ENCODE measurements at regions not wholly inside any gene's neighbourhood (a gene's known extent, or its start where the extent isn't known, plus 50 kb on each side); places are given as distances from the start of the nearest gene placed in this dataset.
"Not testable (repeated sequence)": the region's sequence is repeated elsewhere in the genome, so short reads cannot be mapped to it uniquely, and the experiment has no call there.

GRCh38 chr4:169330811-169331210 lies 60.1 kb upstream of the SH3RF1 start:
- Histone ChIP-seq H3K27me3 (ENCODE audit: insufficient read depth, poor library complexity, severe bottlenecking) (no peaks in the 10 kb centered on the region), H3K27ac (ENCODE audit: poor library complexity, severe bottlenecking) (no peak overlapping the region), H3K4me3 (ENCODE audit: severe bottlenecking) (no peak overlapping the region), H3K9me3 (ENCODE audit: severe bottlenecking) (no peaks in the 10 kb centered on the region), H3K4me1 (ENCODE audit: insufficient read depth, poor library complexity, severe bottlenecking) (peaks cover 15% of the 10 kb centered on the region), H3K36me3 (ENCODE audit: low read depth) (no peaks in the 10 kb centered on the region)
- DNase-seq (ENCODE audit: low spot score): no peak
- no peak for ATAC-seq (ENCODE audit: low read depth)
- TF ChIP-seq CTCF (IDR thresholded peaks at IDR 0.05; ENCODE audit: poor library complexity, severe bottlenecking): no peak

- Histone ChIP-seq H3K27ac (ENCODE audit: poor library complexity, severe bottlenecking) (no peak overlapping the region), H3K9me3 (ENCODE audit: severe bottlenecking) (no peaks in the 10 kb centered on the region), H3K27me3 (ENCODE audit: insufficient read depth, poor library complexity, severe bottlenecking) (no peaks in the 10 kb centered on the region), H3K36me3 (ENCODE audit: low read depth) (no peaks in the 10 kb centered on the region), H3K4me3 (ENCODE audit: severe bottlenecking) (no peak overlapping the region), H3K4me1 (ENCODE audit: insufficient read depth, poor library complexity, severe bottlenecking) (peaks cover 8% of the 10 kb centered on the region)
- ATAC-seq (ENCODE audit: low read depth): no peak
- TF ChIP-seq CTCF (IDR thresholded peaks at IDR 0.05; ENCODE audit: poor library complexity, severe bottlenecking): no peak
- no peak for DNase-seq (ENCODE audit: low spot score)
Measured at GRCh38 chr4:169330095-169330494, 59.3 kb upstream of the SH3RF1 start.

- no peaks in the 10 kb centered on the region for H3K9me3 ChIP-seq (ENCODE audit: severe bottlenecking)
- ATAC-seq (ENCODE audit: low read depth) (no peak), DNase-seq (ENCODE audit: low spot score) (no peak)
- no peak overlapping the region for H3K4me3 ChIP-seq (ENCODE audit: severe bottlenecking)
- no peak for TF ChIP-seq CTCF (IDR thresholded peaks at IDR 0.05; ENCODE audit: poor library complexity, severe bottlenecking)
- H3K36me3 ChIP-seq (ENCODE audit: low read depth): no peaks in the 10 kb centered on the region
- H3K27me3 ChIP-seq (ENCODE audit: insufficient read depth, poor library complexity, severe bottlenecking): no peaks in the 10 kb centered on the region
- H3K27ac ChIP-seq (ENCODE audit: poor library complexity, severe bottlenecking): no peak overlapping the region
- H3K4me1 ChIP-seq (ENCODE audit: insufficient read depth, poor library complexity, severe bottlenecking): no peaks in the 10 kb centered on the region
Measured at GRCh38 chr4:169327951-169328350, 57.2 kb upstream of the SH3RF1 start.

- not testable (repeated sequence) for H3K27ac ChIP-seq (ENCODE audit: poor library complexity, severe bottlenecking); H3K36me3 ChIP-seq (ENCODE audit: low read depth); H3K9me3 ChIP-seq (ENCODE audit: severe bottlenecking); ATAC-seq (ENCODE audit: low read depth); H3K4me1 ChIP-seq (ENCODE audit: insufficient read depth, poor library complexity, severe bottlenecking); H3K27me3 ChIP-seq (ENCODE audit: insufficient read depth, poor library complexity, severe bottlenecking); H3K4me3 ChIP-seq (ENCODE audit: severe bottlenecking); DNase-seq (ENCODE audit: low spot score)
Measured at GRCh38 chr4:169323925-169324324, 53.2 kb upstream of the SH3RF1 start.

GRCh38 chr4:169322833-169323232 lies 52.1 kb upstream of the SH3RF1 start:
- H3K4me3 ChIP-seq (ENCODE audit: severe bottlenecking); H3K9me3 ChIP-seq (ENCODE audit: severe bottlenecking); H3K27ac ChIP-seq (ENCODE audit: poor library complexity, severe bottlenecking); DNase-seq (ENCODE audit: low spot score); H3K4me1 ChIP-seq (ENCODE audit: insufficient read depth, poor library complexity, severe bottlenecking); ATAC-seq (ENCODE audit: low read depth); H3K27me3 ChIP-seq (ENCODE audit: insufficient read depth, poor library complexity, severe bottlenecking); H3K36me3 ChIP-seq (ENCODE audit: low read depth): not testable (repeated sequence)
